Endodermal cell (in vitro differentiated cells): ENCODE measurements at regions not wholly inside any gene's neighbourhood (a gene's known extent, or its start where the extent isn't known, plus 50 kb on each side); places are given as distances from the start of the nearest gene placed in this dataset.

Experiments
- DNase-seq: peaks from one replicate; pipeline ENCODE4 v3.0.0-alpha.2; 2017
- H3K27ac ChIP-seq: 2 replicates; pipeline ENCODE4 v1.5.1; 2013; ENCODE audit warnings: mild to moderate bottlenecking, low read depth, low read length, moderate library complexity
- H3K27me3 ChIP-seq: 2 replicates; pipeline ENCODE4 v1.6.1; 2013; ENCODE audit warnings: mild to moderate bottlenecking, low read length, moderate library complexity; ENCODE audit not compliant: insufficient read depth, control insufficient read depth, poor library complexity, severe bottlenecking
- H3K36me3 ChIP-seq: 2 replicates; pipeline ENCODE4 v1.7.0; 2013; ENCODE audit warnings: mild to moderate bottlenecking, low read length, moderate library complexity; ENCODE audit not compliant: control insufficient read depth, insufficient read depth
- H3K4me1 ChIP-seq: one replicate; pipeline ENCODE4 v1.7.0; 2013; ENCODE audit warnings: low read length; ENCODE audit not compliant: control insufficient read depth, insufficient read depth
- H3K4me3 ChIP-seq: 2 replicates; pipeline ENCODE4 v1.5.1; 2013; ENCODE audit warnings: mild to moderate bottlenecking, low read length, moderate library complexity
- H3K9ac ChIP-seq: 2 replicates; pipeline ENCODE4 v1.6.1; 2013; ENCODE audit warnings: mild to moderate bottlenecking, low read length, moderate library complexity; ENCODE audit not compliant: poor library complexity, severe bottlenecking; ENCODE audit errors: extremely low read depth
- H3K9me3 ChIP-seq: 2 replicates; pipeline ENCODE4 v1.6.1; 2013; ENCODE audit warnings: mild to moderate bottlenecking, low read length, moderate library complexity; ENCODE audit not compliant: control insufficient read depth
- H3K27ac Mint-ChIP-seq: 2 replicates; pipeline ENCODE4 v1.8.0; 2020; ENCODE audit warnings: mixed read lengths
- H3K27me3 Mint-ChIP-seq: 2 replicates; pipeline ENCODE4 v1.8.0; 2021; ENCODE audit warnings: mild to moderate bottlenecking, mixed read lengths; ENCODE audit not compliant: insufficient read depth
- H3K36me3 Mint-ChIP-seq: 2 replicates; pipeline ENCODE4 v1.8.0; 2020; ENCODE audit warnings: low read depth, mixed read lengths
- H3K4me1 Mint-ChIP-seq: 2 replicates; pipeline ENCODE4 v1.8.0; 2020; ENCODE audit warnings: mixed read lengths
- H3K4me3 Mint-ChIP-seq: 2 replicates; pipeline ENCODE4 v1.8.0; 2020; ENCODE audit warnings: mild to moderate bottlenecking, moderate library complexity, mixed read lengths
- H3K9me3 Mint-ChIP-seq: 2 replicates; pipeline ENCODE4 v1.8.0; 2020; ENCODE audit warnings: mild to moderate bottlenecking, mixed read lengths
- WGBS, 2 experiments: methylation state at CpG; one replicate each; pipeline versions ENCODE4 v1.1.5 to v1.1.7; 2013; ENCODE audit warnings: missing lambda C conversion rate in 2 of 2, mixed read lengths in 1 of 2; ENCODE audit not compliant: insufficient coverage in 1 of 2, insufficient read length in 1 of 2; 5-methylcytosine and 5-hydroxymethylcytosine counted together
- TF ChIP-seq, protein P1 (sequence below): fragments of 200-600 bp; sonication (generic); conservative IDR thresholded peaks from 2 replicates; pipeline ENCODE4 v1.5.0; 2021; ENCODE audit warnings: antibody characterized with exemption, mild to moderate bottlenecking

GRCh38 chr18:69300185-69300584 lies 100.5 kb upstream of the DOK6 start:
- no peak overlapping the region for H3K27ac Mint-ChIP-seq
- no peaks in the 10 kb centered on the region for H3K4me1 ChIP-seq
- no peaks in the 10 kb centered on the region for H3K27me3 Mint-ChIP-seq
- no peak overlapping the region for H3K4me3 Mint-ChIP-seq
- 88 to 92% methylated on average over 2 to 3 of the region's 3 CpGs for WGBS, 2 experiments
- H3K4me1 Mint-ChIP-seq = no peaks in the 10 kb centered on the region
- no peak overlapping the region for H3K27ac ChIP-seq
- H3K36me3 Mint-ChIP-seq = no peaks in the 10 kb centered on the region
- H3K4me3 ChIP-seq = no peak overlapping the region
- H3K9me3 ChIP-seq = no peaks in the 10 kb centered on the region
- no peaks in the 10 kb centered on the region for H3K9me3 Mint-ChIP-seq
- no peak for DNase-seq
- TF ChIP-seq, protein P1, sequence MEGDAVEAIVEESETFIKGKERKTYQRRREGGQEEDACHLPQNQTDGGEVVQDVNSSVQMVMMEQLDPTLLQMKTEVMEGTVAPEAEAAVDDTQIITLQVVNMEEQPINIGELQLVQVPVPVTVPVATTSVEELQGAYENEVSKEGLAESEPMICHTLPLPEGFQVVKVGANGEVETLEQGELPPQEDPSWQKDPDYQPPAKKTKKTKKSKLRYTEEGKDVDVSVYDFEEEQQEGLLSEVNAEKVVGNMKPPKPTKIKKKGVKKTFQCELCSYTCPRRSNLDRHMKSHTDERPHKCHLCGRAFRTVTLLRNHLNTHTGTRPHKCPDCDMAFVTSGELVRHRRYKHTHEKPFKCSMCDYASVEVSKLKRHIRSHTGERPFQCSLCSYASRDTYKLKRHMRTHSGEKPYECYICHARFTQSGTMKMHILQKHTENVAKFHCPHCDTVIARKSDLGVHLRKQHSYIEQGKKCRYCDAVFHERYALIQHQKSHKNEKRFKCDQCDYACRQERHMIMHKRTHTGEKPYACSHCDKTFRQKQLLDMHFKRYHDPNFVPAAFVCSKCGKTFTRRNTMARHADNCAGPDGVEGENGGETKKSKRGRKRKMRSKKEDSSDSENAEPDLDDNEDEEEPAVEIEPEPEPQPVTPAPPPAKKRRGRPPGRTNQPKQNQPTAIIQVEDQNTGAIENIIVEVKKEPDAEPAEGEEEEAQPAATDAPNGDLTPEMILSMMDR = no peak
- no peak overlapping the region for H3K9ac ChIP-seq
- no peaks in the 10 kb centered on the region for H3K36me3 ChIP-seq
- H3K27me3 ChIP-seq = no peaks in the 10 kb centered on the region

GRCh38 chr18:69308619-69309018 lies 92.1 kb upstream of the DOK6 start:
- TF ChIP-seq, protein P1 = no peak
- Mint-ChIP-seq H3K27me3 (no peaks in the 10 kb centered on the region), H3K36me3 (no peaks in the 10 kb centered on the region), H3K9me3 (peaks cover 6% of the 10 kb centered on the region), H3K27ac (no peak overlapping the region), H3K4me1 (no peaks in the 10 kb centered on the region), H3K4me3 (no peak overlapping the region)
- 80% methylated on average over 1 of the region's 2 CpGs; no CpG with 5 or more reads in 1 of the 2 experiments for WGBS, 2 experiments
- H3K27me3 ChIP-seq = no peaks in the 10 kb centered on the region
- no peaks in the 10 kb centered on the region for H3K9me3 ChIP-seq
- H3K36me3 ChIP-seq = no peaks in the 10 kb centered on the region
- H3K9ac ChIP-seq = no peak overlapping the region
- no peak overlapping the region for H3K27ac ChIP-seq
- H3K4me3 ChIP-seq = no peak overlapping the region
- H3K4me1 ChIP-seq = no peaks in the 10 kb centered on the region
- no peak for DNase-seq

GRCh38 chr18:69326094-69326493 lies 74.6 kb upstream of the DOK6 start:
- Histone ChIP-seq H3K9me3 (no peaks in the 10 kb centered on the region), H3K4me1 (peaks cover 7% of the 10 kb centered on the region), H3K4me3 (no peak overlapping the region), H3K27me3 (no peaks in the 10 kb centered on the region), H3K9ac (no peak overlapping the region), H3K36me3 (no peaks in the 10 kb centered on the region), H3K27ac (no peak overlapping the region)
- no peak for DNase-seq
- Mint-ChIP-seq H3K4me3 (no peak overlapping the region), H3K4me1 (peaks cover 11% of the 10 kb centered on the region), H3K27me3 (peaks cover 3% of the 10 kb centered on the region), H3K9me3 (peaks cover 1% of the 10 kb centered on the region), H3K36me3 (no peaks in the 10 kb centered on the region), H3K27ac (no peak overlapping the region)
- TF ChIP-seq, protein P1 = no peak
